Esophagus muscularis mucosa (tissue), 4 donors: ENCODE measurements at regions not wholly inside any gene's neighbourhood (a gene's known extent, or its start where the extent isn't known, plus 50 kb on each side); places are given as distances from the start of the nearest gene placed in this dataset.

Source experiments
- DNase-seq: peaks from one replicate; pipeline ENCODE4 v3.0.0-alpha.2; 2017; ENCODE audit errors: extremely low spot score
- H3K27ac ChIP-seq, 4 donors: fragments of 200-600 bp; sonication (generic); replicated peaks in 1 of 4; 1 replicate in 3 of 4; 2 replicates in 1 of 4; pipeline ENCODE4 v1.5.1; 2016 to 2019; ENCODE audit warnings: mild to moderate bottlenecking in 1 of 4
- H3K27me3 ChIP-seq, 4 donors: fragments of 200-600 bp; sonication (generic); one replicate each; pipeline versions ENCODE4 v1.5.1 to v1.6.0; 2016 to 2019
- H3K36me3 ChIP-seq, 4 donors: fragments of 200-600 bp; sonication (generic); one replicate each; pipeline ENCODE4 v1.5.1; 2016 to 2019
- H3K4me1 ChIP-seq, 4 donors: fragments of 200-600 bp; sonication (generic); one replicate each; pipeline ENCODE4 v1.5.1; 2016 to 2019
- H3K4me3 ChIP-seq, 4 donors: fragments of 200-600 bp; sonication (generic); 1 replicate in 2 of 4; 2 replicates in 2 of 4; pipeline ENCODE4 v1.5.1; 2016 to 2019; ENCODE audit warnings: mild to moderate bottlenecking in 4 of 4, moderate library complexity in 1 of 4
- H3K9me3 ChIP-seq, 4 donors: fragments of 200-600 bp; sonication (generic); 1 replicate in 3 of 4; 2 replicates in 1 of 4; pipeline ENCODE4 v1.5.1; 2016 to 2019
- EP300 ChIP-seq: sonication (generic); formaldehyde crosslinking; IDR thresholded peaks from one replicate; pipeline ENCODE4 v1.6.1; 2017; ENCODE audit warnings: antibody characterized with exemption
- POLR2A ChIP-seq: fragments of 450-650 bp; IDR thresholded peaks from one replicate; pipeline ENCODE4 v1.6.1; 2017; ENCODE audit warnings: antibody characterized with exemption, moderate library complexity, mild to moderate bottlenecking, low read depth
- POLR2AphosphoS5 ChIP-seq, 2 donors: sonication (generic); formaldehyde crosslinking; IDR thresholded peaks; one replicate each; pipeline ENCODE4 v1.6.1; 2017; ENCODE audit warnings: antibody characterized with exemption in 2 of 2
- WGBS: methylation state at CpG from one replicate; pipeline ENCODE4 v1.1.5; 2018; 5-methylcytosine and 5-hydroxymethylcytosine counted together
- intact Hi-C: fragments of 100-400 bp; cut with DNase I; formaldehyde crosslinking; loops from one replicate; pipeline ENCODE4 v1.15.1; 2023
- TF ChIP-seq, protein P1 (sequence below), 3 experiments: fragments of 200-600 bp in 2 of 3; fragments of 450-650 bp in 1 of 3; sonication (generic) in 2 of 3; IDR thresholded peaks; one replicate each; pipeline ENCODE4 v1.5.1; 2017 to 2019; ENCODE audit warnings: antibody characterized with exemption in 3 of 3, mild to moderate bottlenecking in 2 of 3, moderate library complexity in 1 of 3

DNA sequence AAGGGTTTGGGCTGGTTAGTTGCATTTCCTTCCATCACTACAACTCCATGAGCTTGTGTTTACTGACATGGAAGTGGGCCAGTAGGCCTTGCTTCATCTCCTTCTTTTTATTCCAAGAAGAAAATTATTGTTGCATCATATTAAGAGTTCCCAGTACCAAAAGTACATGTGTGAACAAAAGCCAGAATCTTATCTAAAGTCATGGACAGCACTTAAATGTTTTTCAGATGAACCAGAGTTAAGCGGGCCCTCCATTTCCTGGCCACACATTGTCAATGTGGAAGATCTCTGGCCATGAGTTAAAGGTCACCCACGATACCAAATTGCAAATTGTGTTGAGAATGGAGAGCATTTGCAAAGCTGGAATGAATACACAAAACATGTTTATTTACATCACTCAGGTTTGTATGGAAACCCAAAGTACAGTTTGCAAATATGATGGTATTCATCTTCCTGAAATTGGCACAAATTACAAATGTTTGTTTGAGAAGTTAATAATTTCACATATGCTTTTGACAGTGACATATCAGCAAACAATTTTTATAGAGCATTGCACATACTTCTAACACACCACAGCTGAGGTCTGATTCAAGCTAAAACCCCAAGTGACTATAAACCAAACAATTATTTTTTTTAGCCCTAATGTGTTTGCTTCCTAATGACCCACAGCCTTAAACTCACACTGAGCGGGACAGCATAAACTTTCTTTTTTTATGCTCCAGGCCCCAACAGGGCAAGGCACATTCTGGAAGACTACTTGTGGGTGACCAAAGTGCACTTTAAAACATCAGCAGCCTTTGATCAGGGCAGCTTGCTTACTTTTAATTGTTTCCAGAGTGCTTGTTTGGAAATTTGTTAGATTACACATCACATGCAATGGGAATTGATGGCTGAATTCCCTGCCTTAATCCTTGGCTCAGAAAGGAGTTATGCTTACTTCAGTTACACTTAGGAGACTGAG, 502.9 kb upstream of the SLIT2 start:
- Histone ChIP-seq H3K9me3 (no peaks in the 10 kb centered on the region), H3K36me3 (no peaks in the 10 kb centered on the region), H3K4me3 (no peak overlapping the region), H3K4me1 (peaks cover 0 to 11% (median 5%) of the 10 kb centered on the region in 4 donors), H3K27me3 (no peaks in the 10 kb centered on the region), H3K27ac (no peak overlapping the region)
- 61% methylated on average over 3 of the region's 3 CpGs for WGBS
- DNase-seq = no peak
- TF ChIP-seq POLR2AphosphoS5 (IDR thresholded peaks at IDR 0.05) (peak in 1 of 2 donors; percentile 46), POLR2A (no peak)
- intact Hi-C loops = no loop called here

DNA sequence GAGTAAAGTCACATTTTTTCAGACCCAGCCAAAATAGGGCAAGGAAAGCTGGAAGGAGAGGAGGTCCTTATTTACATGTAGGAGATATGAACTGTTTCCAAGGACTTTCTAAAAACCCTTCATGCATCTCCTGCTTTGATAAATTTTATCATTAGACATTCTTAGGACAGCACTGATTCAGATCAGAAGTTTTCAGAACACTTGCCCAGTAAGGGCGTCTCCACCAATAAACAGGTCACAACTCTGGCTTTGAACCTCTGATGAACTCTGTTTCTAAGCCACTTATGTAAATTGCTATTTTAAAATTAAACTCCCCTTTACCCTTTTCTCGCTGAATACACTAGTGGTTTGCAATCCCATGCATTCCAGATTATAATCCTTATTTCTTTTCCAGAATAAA, 505.3 kb upstream of the SLIT2 start:
- 77% methylated on average over 2 of the region's 2 CpGs for WGBS
- intact Hi-C loops = no loop called here

DNA sequence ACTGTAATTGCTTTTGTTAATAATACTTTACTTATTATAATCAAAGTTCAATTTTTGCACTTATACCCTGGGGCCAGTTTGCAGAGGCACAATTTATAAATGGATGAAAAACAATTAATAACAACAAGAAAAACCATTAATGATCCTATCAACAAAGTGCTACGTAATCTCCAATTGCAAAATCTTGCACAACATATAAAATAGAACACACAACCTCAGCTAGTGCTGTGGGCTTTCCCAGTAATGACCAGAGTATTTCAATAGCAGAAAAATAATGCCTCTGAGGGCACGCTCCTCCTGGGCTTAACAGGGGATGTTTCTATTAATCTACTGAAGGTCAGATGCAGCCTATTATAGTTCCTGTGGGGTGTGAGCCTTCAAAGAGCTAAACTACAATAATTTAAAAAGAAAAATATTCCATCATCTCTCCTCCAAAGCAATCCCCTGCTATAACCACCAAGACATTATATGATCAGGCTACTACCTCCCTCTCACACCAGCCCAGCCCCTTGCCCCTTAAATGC, 508.5 kb upstream of the SLIT2 start:
- intact Hi-C loops = no loop called here
- 84% methylated on average over 2 of the region's 2 CpGs for WGBS
- Histone ChIP-seq H3K27ac (no peak overlapping the region), H3K4me1 (peaks cover 0 to 11% (median 7%) of the 10 kb centered on the region in 4 donors), H3K36me3 (no peaks in the 10 kb centered on the region), H3K27me3 (no peaks in the 10 kb centered on the region), H3K4me3 (no peak overlapping the region), H3K9me3 (no peaks in the 10 kb centered on the region)
- no peak for DNase-seq
- TF ChIP-seq POLR2AphosphoS5 (IDR thresholded peaks at IDR 0.05) (no peak), POLR2A (no peak), EP300 (no peak)
- TF ChIP-seq, protein P1, sequence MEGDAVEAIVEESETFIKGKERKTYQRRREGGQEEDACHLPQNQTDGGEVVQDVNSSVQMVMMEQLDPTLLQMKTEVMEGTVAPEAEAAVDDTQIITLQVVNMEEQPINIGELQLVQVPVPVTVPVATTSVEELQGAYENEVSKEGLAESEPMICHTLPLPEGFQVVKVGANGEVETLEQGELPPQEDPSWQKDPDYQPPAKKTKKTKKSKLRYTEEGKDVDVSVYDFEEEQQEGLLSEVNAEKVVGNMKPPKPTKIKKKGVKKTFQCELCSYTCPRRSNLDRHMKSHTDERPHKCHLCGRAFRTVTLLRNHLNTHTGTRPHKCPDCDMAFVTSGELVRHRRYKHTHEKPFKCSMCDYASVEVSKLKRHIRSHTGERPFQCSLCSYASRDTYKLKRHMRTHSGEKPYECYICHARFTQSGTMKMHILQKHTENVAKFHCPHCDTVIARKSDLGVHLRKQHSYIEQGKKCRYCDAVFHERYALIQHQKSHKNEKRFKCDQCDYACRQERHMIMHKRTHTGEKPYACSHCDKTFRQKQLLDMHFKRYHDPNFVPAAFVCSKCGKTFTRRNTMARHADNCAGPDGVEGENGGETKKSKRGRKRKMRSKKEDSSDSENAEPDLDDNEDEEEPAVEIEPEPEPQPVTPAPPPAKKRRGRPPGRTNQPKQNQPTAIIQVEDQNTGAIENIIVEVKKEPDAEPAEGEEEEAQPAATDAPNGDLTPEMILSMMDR (IDR thresholded peaks at IDR 0.05) = no peak

More for the DNA sequence above, 505.3 kb upstream of the SLIT2 start:
- DNase-seq = no peak
- TF ChIP-seq EP300 (no peak), POLR2A (no peak), POLR2AphosphoS5 (IDR thresholded peaks at IDR 0.05) (no peak)
- TF ChIP-seq, protein P1 (IDR thresholded peaks at IDR 0.05) = no peak
- no peak overlapping the region for H3K27ac ChIP-seq
- no peaks in the 10 kb centered on the region for H3K9me3 ChIP-seq
- H3K36me3 ChIP-seq = no peaks in the 10 kb centered on the region
- H3K4me3 ChIP-seq = no peak overlapping the region
- H3K4me1 ChIP-seq = peaks cover 0 to 11% (median 5%) of the 10 kb centered on the region in 4 donors
- H3K27me3 ChIP-seq = no peaks in the 10 kb centered on the region

DNA sequence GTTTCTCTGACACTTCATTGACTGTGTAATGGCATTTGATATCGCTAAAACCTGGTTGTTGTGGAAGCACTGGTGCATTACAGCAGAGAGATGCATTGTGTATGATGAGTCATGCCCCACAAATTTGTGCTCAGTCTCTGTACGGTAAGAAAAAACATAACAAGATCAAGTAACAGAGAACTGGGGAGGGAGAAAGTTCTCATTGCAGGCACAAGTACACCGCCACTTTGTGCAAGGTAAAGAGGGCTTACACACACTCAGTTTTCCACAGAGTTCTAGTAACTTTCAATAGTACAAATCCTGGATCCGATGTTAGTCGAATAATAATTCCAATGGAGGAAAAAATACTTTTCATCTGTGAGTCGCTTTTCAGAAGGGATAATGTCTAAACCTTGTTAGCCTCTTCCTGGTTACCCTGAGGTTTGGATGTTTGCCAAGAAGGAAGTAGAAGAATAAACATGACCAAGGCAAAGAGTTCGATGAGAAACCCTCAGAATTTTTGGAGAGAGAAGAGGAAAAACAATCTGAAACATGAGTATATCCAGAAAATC, 512.5 kb upstream of the SLIT2 start:
- Histone ChIP-seq H3K27me3 (no peaks in the 10 kb centered on the region), H3K27ac (no peak overlapping the region), H3K4me1 (peaks cover 0 to 11% (median 7%) of the 10 kb centered on the region in 4 donors), H3K9me3 (no peaks in the 10 kb centered on the region), H3K4me3 (no peak overlapping the region), H3K36me3 (no peaks in the 10 kb centered on the region)
- intact Hi-C loops = no loop called here
- no peak for TF ChIP-seq EP300
- TF ChIP-seq, protein P1 (IDR thresholded peaks at IDR 0.05) = no peak
- TF ChIP-seq POLR2A = no peak
- TF ChIP-seq POLR2AphosphoS5 (IDR thresholded peaks at IDR 0.05) = no peak
- DNase-seq = no peak
- 54% methylated on average over 7 of the region's 7 CpGs for WGBS
